H9 (cell line): ENCODE measurements at regions not wholly inside any gene's neighbourhood (a gene's known extent, or its start where the extent isn't known, plus 50 kb on each side); places are given as distances from the start of the nearest gene placed in this dataset.

ENCODE experiments used
- DNase-seq: peaks from one replicate; pipeline ENCODE4 v3.0.0-alpha.2; 2017
- H2AFZ ChIP-seq: one replicate; pipeline ENCODE4 v1.6.1; 2013; ENCODE audit warnings: mild to moderate bottlenecking, low read length, control low read depth, moderate library complexity
- H2AK5ac ChIP-seq: 2 replicates; pipeline ENCODE4 v1.6.1; 2013; ENCODE audit warnings: low read length, control low read depth, mixed read lengths; ENCODE audit not compliant: insufficient read length
- H2BK120ac ChIP-seq: one replicate; pipeline ENCODE4 v1.6.1; 2013; ENCODE audit warnings: low read depth, mild to moderate bottlenecking, low read length, control low read depth, inconsistent platforms; ENCODE audit not compliant: poor library complexity, severe bottlenecking
- H2BK12ac ChIP-seq: 2 replicates; pipeline ENCODE4 v1.6.1; 2013; ENCODE audit warnings: low read length, control low read depth, mixed read lengths, low read depth; ENCODE audit not compliant: insufficient read length
- H2BK15ac ChIP-seq: 2 replicates; pipeline ENCODE4 v1.6.1; 2013; ENCODE audit warnings: low read depth, low read length, control low read depth
- H2BK20ac ChIP-seq: one replicate; pipeline ENCODE4 v1.6.1; 2013; ENCODE audit warnings: low read depth, mild to moderate bottlenecking, low read length, control low read depth, inconsistent platforms; ENCODE audit not compliant: poor library complexity, severe bottlenecking
- H2BK5ac ChIP-seq: 2 replicates; pipeline ENCODE4 v1.6.1; 2013; ENCODE audit warnings: low read length, control low read depth, mixed read lengths; ENCODE audit not compliant: insufficient read length
- H3K14ac ChIP-seq: 2 replicates; pipeline ENCODE4 v1.6.1; 2013; ENCODE audit warnings: low read length, control low read depth; ENCODE audit not compliant: insufficient read depth
- H3K18ac ChIP-seq: 2 replicates; pipeline ENCODE4 v1.6.1; 2013; ENCODE audit warnings: low read depth, mild to moderate bottlenecking, mixed read lengths, low read length, control low read depth; ENCODE audit not compliant: insufficient read length
- H3K23ac ChIP-seq: 2 replicates; pipeline ENCODE4 v1.6.1; 2013; ENCODE audit warnings: low read length, control low read depth, mixed read lengths, low read depth; ENCODE audit not compliant: insufficient read length
- H3K23me2 ChIP-seq: 2 replicates; pipeline ENCODE4 v1.6.1; 2013; ENCODE audit warnings: low read depth, mild to moderate bottlenecking, mixed read lengths, low read length, control low read depth; ENCODE audit not compliant: insufficient read length, poor library complexity, severe bottlenecking
- H3K27ac ChIP-seq: 2 replicates; pipeline ENCODE4 v1.5.1; 2013; ENCODE audit warnings: low read length, control low read depth, mixed read lengths, low read depth; ENCODE audit not compliant: insufficient read length
- H3K27me3 ChIP-seq: 2 replicates; pipeline ENCODE4 v1.6.1; 2013; ENCODE audit warnings: low read length, control low read depth, inconsistent platforms; ENCODE audit not compliant: insufficient read depth
- H3K4ac ChIP-seq: 2 replicates; pipeline ENCODE4 v1.6.1; 2013; ENCODE audit warnings: low read depth, mild to moderate bottlenecking, control low read depth, inconsistent platforms, low read length, moderate library complexity
- H3K4me1 ChIP-seq: 2 replicates; pipeline ENCODE4 v1.6.1; 2013; ENCODE audit warnings: low read length, control low read depth, inconsistent platforms; ENCODE audit not compliant: insufficient read depth
- H3K4me2 ChIP-seq: 2 replicates; pipeline ENCODE4 v1.6.1; 2013; ENCODE audit warnings: low read length, control low read depth, mixed read lengths; ENCODE audit not compliant: insufficient read length, insufficient read depth
- H3K56ac ChIP-seq: 2 replicates; pipeline ENCODE4 v1.6.1; 2013; ENCODE audit warnings: low read depth, mild to moderate bottlenecking, mixed read lengths, low read length, control low read depth; ENCODE audit not compliant: insufficient read length
- H3K79me1 ChIP-seq: 2 replicates; pipeline ENCODE4 v1.6.1; 2013; ENCODE audit warnings: low read depth, mild to moderate bottlenecking, moderate library complexity, low read length, control low read depth, inconsistent platforms; ENCODE audit not compliant: insufficient read depth, poor library complexity, severe bottlenecking
- H3K79me2 ChIP-seq: 2 replicates; pipeline ENCODE4 v1.6.1; 2013; ENCODE audit warnings: low read length, control low read depth, inconsistent platforms; ENCODE audit not compliant: insufficient read depth
- H3K9ac ChIP-seq: 2 replicates; pipeline ENCODE4 v1.6.1; 2013; ENCODE audit warnings: low read length, control low read depth, mixed read lengths; ENCODE audit not compliant: insufficient read length; ENCODE audit errors: extremely low read depth
- H3K9me3 ChIP-seq: one replicate; pipeline ENCODE4 v1.6.1; 2013; ENCODE audit warnings: low read depth, low read length, inconsistent platforms; ENCODE audit not compliant: control insufficient read depth
- H3T11ph ChIP-seq: one replicate; pipeline ENCODE4 v1.6.1; 2013; ENCODE audit warnings: mild to moderate bottlenecking, low read length, control low read depth, inconsistent platforms
- H4K20me1 ChIP-seq: one replicate; pipeline ENCODE4 v1.6.1; 2013; ENCODE audit not compliant: control insufficient read depth, insufficient read length, insufficient read depth
- H4K5ac ChIP-seq: 2 replicates; pipeline ENCODE4 v1.6.1; 2013; ENCODE audit warnings: low read depth, mild to moderate bottlenecking, mixed read lengths, low read length, control low read depth; ENCODE audit not compliant: insufficient read length
- H4K8ac ChIP-seq: replicated peaks from 2 replicates; pipeline ENCODE4 v1.6.1; 2013; ENCODE audit warnings: low read length, control low read depth, mixed read lengths, low read depth; ENCODE audit not compliant: insufficient read length
- H4K91ac ChIP-seq: 2 replicates; pipeline ENCODE4 v1.6.1; 2013; ENCODE audit warnings: low read depth, mild to moderate bottlenecking, moderate library complexity, mixed read lengths, low read length, control low read depth; ENCODE audit not compliant: insufficient read length
- H3K27ac Mint-ChIP-seq, 3 experiments: 2 replicates in 2 of 3; 3 replicates in 1 of 3; pipeline ENCODE4 v1.8.0; 2020 to 2021; ENCODE audit warnings: mixed read lengths in 3 of 3, mild to moderate bottlenecking in 1 of 3, moderate library complexity in 1 of 3
- H3K27me3 Mint-ChIP-seq: 2 replicates; pipeline ENCODE4 v1.8.0; 2021; ENCODE audit warnings: low read depth, mild to moderate bottlenecking, moderate library complexity, mixed read lengths
- H3K36me3 Mint-ChIP-seq, 3 experiments: 2 replicates in 2 of 3; 3 replicates in 1 of 3; pipeline ENCODE4 v1.8.0; 2020 to 2021; ENCODE audit warnings: low read depth in 3 of 3, mixed read lengths in 3 of 3; ENCODE audit not compliant: insufficient read depth in 1 of 3
- H3K4me1 Mint-ChIP-seq, 2 experiments: 2 replicates each; pipeline ENCODE4 v1.8.0; 2020; ENCODE audit warnings: mixed read lengths in 2 of 2
- H3K4me3 Mint-ChIP-seq, 2 experiments: 2 replicates in 1 of 2; 3 replicates in 1 of 2; pipeline ENCODE4 v1.8.0; 2020 to 2021; ENCODE audit warnings: mild to moderate bottlenecking in 2 of 2, mixed read lengths in 2 of 2, moderate library complexity in 1 of 2
- H3K9me3 Mint-ChIP-seq, 2 experiments: 2 replicates in 1 of 2; 3 replicates in 1 of 2; pipeline ENCODE4 v1.8.0; 2020; ENCODE audit warnings: mild to moderate bottlenecking in 2 of 2, mixed read lengths in 2 of 2, moderate library complexity in 1 of 2
- WGBS: extraction: QIAGEN DNeasy Blood & Tissue Kit; methylation state at CpG from one replicate; pipeline ENCODE4 v1.1.7; 2013; ENCODE audit warnings: missing lambda C conversion rate, low lambda C conversion rate, mixed read lengths; ENCODE audit not compliant: insufficient read length; ENCODE audit errors: extremely low coverage; 5-methylcytosine and 5-hydroxymethylcytosine counted together
- TF ChIP-seq, protein P1 (sequence below): fragments of 200-600 bp; sonication (generic); conservative IDR thresholded peaks from 3 replicates; pipeline ENCODE4 v1.8.0; 2021; ENCODE audit warnings: antibody characterized with exemption, mild to moderate bottlenecking

DNA sequence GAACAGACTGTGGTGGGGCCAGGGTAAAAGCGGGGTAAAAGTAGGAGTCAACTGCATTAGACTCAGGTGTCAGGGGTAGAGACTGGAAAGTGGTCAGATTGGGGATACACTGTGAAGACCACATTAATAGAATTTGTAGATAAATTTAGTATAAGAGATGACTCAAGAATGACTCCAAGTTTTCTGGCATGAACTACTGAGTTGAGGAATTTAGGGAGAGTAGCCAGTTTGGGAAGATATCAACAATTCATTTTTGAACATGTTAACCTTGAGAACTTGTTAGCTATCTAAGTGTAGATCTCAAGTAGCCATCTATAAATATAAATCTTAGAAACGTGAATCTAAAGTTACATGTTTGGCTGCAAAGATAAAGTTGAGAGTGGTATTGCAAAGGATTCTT, 206.9 kb upstream of the HCCS start:
- TF ChIP-seq, protein P1, sequence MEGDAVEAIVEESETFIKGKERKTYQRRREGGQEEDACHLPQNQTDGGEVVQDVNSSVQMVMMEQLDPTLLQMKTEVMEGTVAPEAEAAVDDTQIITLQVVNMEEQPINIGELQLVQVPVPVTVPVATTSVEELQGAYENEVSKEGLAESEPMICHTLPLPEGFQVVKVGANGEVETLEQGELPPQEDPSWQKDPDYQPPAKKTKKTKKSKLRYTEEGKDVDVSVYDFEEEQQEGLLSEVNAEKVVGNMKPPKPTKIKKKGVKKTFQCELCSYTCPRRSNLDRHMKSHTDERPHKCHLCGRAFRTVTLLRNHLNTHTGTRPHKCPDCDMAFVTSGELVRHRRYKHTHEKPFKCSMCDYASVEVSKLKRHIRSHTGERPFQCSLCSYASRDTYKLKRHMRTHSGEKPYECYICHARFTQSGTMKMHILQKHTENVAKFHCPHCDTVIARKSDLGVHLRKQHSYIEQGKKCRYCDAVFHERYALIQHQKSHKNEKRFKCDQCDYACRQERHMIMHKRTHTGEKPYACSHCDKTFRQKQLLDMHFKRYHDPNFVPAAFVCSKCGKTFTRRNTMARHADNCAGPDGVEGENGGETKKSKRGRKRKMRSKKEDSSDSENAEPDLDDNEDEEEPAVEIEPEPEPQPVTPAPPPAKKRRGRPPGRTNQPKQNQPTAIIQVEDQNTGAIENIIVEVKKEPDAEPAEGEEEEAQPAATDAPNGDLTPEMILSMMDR, result no peak

More for the DNA sequence above, 206.9 kb upstream of the HCCS start:
- Histone ChIP-seq H4K5ac (no peak overlapping the region), H4K20me1 (no peaks in the 10 kb centered on the region), H3T11ph (no peak overlapping the region), H2BK12ac (no peak overlapping the region), H4K8ac (no peak overlapping the region), H3K14ac (no peak overlapping the region), H2BK120ac (no peak overlapping the region), H2AK5ac (no peak overlapping the region), H2BK20ac (no peak overlapping the region), H3K9ac (no peak overlapping the region), H3K4ac (no peak overlapping the region), H3K27ac (no peak overlapping the region), H4K91ac (no peak overlapping the region), H3K23me2 (no peaks in the 10 kb centered on the region), H3K18ac (no peak overlapping the region), H3K23ac (no peak overlapping the region), H3K79me1 (no peaks in the 10 kb centered on the region), H2AFZ (no peak overlapping the region), H3K27me3 (no peaks in the 10 kb centered on the region), H3K79me2 (no peaks in the 10 kb centered on the region), H3K56ac (no peak overlapping the region), H2BK15ac (no peak overlapping the region), H3K4me1 (no peaks in the 10 kb centered on the region), H2BK5ac (no peak overlapping the region), H3K9me3 (no peaks in the 10 kb centered on the region), H3K4me2 (no peak overlapping the region)
- Mint-ChIP-seq H3K9me3 (peaks cover 43 to 46% of the 10 kb centered on the region in 2 experiments), H3K4me1 (no peaks in the 10 kb centered on the region), H3K36me3 (peaks cover 0 to 6% (median 2%) of the 10 kb centered on the region in 3 experiments; a peak in 2 of 7 replicates), H3K27me3 (no peaks in the 10 kb centered on the region), H3K27ac (no peak overlapping the region), H3K4me3 (no peak overlapping the region)
- DNase-seq, result no peak
- WGBS, result no CpG with 5 or more reads among the region's 2 CpGs
